ENCODE measurements at regions not wholly inside any gene's neighbourhood (a gene's known extent, or its start where the extent isn't known, plus 50 kb on each side); places are given as distances from the start of the nearest gene placed in this dataset.

GRCh38 chr22:47842119-47842518 is 1079.7 kb downstream of the TBC1D22A start:
- DNase-seq: no peak

GRCh38 chr22:47841156-47841555 is 1078.7 kb downstream of the TBC1D22A start:
- no peak for DNase-seq

GRCh38 chr22:47839595-47840227 is 1077.3 kb downstream of the TBC1D22A start:
- DNase-seq: no peak

DNA sequence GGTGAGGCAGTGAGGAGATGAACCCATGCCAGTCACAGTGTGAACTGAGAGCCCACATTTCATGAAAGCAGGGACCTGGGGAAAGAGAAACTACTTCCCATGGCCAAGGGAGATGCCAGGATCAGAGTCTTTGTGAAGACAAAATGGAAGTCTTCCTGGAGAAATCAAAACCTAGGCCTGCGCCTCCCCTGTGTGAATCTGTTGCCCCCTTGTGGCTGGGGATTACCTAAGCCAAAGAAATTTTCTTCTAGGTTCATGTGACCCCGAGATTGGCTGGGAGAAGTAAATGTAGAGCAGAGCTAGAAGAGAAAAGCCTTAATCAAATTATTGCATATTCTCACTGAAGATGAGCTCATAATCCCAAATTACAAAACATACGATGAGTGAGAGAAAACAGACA is 1075.3 kb downstream of the TBC1D22A start:
- no peak for DNase-seq

DNA sequence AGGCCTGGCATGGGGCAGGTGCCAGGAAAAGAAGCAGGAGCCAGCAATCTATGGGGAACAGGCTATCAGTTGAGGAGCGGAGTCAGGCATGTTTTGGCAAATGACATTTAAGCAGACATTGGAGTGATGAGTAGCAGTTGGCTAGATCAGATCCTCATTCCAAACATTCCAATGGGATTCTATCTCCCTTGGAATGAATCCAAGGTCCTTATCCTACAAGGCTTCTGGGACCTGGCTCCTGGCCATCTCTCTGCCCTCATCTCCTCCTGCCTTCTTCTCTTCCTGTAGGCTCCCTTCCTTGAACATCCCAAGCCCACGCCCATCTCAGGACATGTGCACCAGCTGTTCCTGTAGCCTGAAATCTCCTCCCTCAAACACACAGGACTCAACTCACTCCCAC is 1074.5 kb downstream of the TBC1D22A start:
- DNase-seq: no peak

DNA sequence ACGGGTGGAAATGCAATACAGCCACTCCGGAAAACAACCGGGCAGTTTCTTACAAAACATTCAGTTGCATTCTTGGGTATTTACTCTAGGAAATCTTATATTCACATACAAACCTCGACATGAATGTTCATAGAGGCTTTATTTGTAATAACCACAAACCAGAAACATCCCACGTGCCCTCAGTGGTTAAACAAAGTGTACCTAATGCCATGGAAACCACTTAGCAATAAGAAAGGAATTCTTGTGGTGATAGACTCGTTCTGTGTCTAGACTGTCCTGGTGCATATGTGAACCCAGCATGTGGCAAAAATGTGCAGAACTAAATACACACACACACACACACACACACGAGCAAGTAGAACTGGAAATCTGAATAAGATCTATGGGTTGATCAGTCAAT is 1073.3 kb downstream of the TBC1D22A start:
- DNase-seq: no peak

- DNase-seq: no peak
These were observed 1063.6 kb downstream of the TBC1D22A start for GRCh38 chr22:47826016-47826415.

- DNase-seq: no peak
These were observed 1060.0 kb downstream of the TBC1D22A start for GRCh38 chr22:47822422-47822821.

DNA sequence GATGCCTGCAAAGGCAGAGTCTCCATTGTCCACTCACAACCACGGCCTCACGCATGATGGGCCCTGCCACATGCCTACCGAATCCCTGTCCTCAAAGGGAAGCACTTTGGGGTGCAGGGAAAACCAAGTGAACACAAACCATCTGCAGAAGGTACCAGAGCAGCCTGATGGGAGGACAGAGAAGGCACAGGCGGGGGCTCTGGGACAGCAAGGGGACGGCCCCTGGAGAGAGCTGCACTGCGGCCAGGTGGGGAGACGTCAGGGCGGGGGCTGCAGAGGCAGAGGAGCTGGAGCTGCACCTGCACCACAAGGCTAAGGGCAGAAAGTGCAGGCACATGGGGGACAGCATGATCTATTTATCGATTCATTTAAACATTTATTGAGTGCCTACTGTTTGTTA is 1056.0 kb downstream of the TBC1D22A start:
- no peak for DNase-seq

GRCh38 chr22:47817380-47817779 is 1054.9 kb downstream of the TBC1D22A start:
- DNase-seq: no peak

DNA sequence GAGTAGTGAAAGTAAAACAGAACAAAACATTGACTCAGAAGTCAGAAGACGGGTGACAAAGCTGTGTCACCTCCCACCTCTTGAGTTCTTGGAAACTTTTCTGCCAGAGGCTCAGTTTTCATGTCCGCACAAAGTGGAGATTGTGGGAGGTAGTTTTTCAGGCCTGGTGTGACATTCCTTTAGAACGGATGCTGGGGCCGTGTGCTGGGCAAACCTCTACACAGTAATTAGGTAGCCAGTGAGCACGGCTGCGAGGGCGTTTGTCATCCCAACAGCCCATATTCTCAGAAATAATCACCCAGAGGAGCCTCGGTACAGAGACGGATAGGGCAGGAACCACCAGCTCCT is 1054.4 kb downstream of the TBC1D22A start:
- no peak for DNase-seq

DNA sequence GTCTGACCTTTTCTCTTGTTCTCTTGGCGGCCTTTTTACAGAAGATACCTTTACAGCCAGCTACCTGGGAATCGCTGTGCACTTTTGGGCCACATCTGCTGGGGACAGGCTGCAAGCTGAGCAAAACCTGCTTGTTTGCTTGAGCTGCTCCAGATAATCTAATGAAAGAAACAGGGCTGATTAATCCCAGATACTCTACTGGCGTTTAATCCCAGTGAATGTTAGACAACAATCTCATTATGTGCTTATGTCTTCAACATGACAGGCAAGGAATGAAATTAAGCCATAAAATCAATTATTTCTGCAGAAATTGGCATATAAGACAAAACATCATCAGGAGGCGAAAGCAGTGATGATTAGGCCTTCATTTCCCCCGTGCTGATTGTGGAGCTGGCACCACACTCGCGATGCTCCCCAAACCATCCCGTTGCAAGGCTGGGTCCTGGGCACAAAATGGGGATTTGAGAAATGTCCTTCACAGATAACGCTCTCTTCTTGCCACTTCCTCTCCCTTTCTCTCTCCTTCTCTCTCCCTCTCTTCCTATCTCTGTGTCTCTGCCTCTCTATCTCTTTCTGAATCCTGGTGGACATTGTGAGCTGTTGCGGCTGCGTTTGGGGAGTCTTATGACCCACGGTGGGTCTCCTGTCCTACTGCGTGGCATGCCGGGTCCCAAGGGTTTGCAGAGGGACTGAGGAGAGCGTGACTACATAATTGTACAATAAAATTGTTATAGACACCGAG is 1053.8 kb downstream of the TBC1D22A start:
- no peak for DNase-seq

DNA sequence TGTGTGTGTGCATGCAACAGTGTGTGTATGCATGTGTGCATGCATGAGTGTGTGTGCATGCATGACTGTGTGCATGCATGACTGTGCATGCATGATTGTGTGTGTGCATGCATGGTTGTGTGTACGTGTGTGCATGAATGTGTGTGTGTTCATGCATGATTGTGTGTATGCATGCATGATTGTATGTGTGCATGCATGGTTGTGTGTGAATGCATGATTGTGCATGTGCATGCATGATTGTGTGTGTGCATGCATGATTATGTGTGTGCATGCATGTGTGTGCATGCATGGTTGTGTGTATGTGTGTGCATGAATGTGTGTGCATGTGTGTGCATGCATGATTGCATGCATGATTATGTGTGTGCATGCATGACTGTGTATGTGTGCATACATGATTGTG is 1052.0 kb downstream of the TBC1D22A start:
- no peak for DNase-seq

DNA sequence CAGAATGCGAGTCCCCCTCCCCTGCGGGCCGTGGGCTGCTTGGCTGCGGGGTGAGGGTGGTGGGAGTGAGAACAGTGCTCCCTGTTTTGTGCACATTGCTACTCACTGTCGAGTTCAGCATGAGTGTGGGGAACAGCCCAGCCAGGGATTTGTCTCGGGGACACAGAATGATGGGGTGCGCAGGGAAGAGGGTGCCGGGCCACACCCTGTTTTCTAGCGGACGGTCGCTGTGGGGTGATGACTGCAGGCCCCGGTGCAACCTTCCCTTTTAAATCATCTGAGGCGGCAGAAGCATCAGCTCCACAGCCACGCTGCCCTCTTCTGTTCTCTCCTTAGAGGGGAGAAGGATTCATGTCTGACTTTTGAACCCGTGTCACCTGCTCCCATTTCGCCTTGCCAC is 1051.2 kb downstream of the TBC1D22A start:
- no peak for DNase-seq

- no peak for DNase-seq
These were observed 1049.5 kb downstream of the TBC1D22A start for GRCh38 chr22:47811971-47812370.

- DNase-seq: no peak
These were observed 1048.4 kb downstream of the TBC1D22A start for GRCh38 chr22:47810505-47811500.

DNA sequence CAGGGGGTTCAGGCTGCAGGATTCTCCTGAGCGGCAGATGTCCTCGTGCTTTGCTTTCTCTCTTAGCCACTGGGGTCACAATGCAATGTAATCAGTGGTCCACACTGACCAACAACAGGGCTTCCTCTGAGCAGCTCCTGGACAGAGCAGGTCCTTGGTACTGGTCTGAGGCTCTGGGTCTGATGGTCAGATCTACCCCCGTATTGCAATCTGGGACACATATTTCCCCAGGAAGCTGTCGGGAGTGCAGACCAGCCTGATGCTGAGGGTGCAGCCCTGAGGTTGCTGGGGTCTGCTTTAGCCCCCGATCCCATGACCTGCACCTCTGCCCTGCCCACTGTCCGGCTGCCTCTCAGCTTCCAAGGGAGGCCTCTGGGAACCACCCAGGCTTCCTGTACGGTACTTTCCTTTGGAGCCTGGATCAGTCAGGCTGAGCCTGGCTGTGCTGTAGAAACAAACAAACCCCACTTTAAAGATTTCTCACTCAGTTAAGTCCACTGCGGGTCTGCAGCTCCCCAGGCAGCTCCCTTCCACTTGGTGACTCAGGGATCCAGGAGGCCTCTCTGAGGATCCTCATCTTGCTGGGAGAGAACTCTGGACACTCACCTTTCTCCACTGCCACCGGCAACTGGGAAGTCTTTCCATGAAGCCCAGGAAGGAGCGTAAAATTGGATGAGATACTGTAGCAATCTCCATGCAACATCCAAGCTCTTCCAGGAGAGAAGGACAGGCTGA is 1046.6 kb downstream of the TBC1D22A start:
- no peak for DNase-seq

- no peak for DNase-seq
These were observed 1045.8 kb downstream of the TBC1D22A start for GRCh38 chr22:47808236-47808635.

GRCh38 chr22:47807506-47807905 is 1045.1 kb downstream of the TBC1D22A start:
- no peak for DNase-seq

DNA sequence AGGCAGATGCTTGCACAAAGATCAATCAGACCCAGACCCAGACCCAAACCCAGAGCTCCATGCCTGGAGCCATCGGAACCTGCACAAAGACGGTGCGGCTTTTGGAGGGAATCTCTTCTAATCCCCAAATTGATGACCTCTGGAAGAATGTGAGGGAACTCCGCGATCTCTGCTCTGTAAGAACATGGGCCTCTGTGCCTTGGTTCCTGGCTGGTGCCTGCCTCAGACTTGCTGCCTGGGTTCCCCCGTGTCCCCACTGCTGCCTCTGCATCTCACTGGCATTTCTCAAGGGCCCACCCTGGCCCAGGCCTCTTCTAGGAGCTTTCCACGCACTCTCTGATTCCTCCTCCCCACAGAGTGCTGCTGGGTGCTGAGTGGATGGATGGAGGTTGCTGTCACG is 1044.4 kb downstream of the TBC1D22A start:
- DNase-seq: no peak

DNA sequence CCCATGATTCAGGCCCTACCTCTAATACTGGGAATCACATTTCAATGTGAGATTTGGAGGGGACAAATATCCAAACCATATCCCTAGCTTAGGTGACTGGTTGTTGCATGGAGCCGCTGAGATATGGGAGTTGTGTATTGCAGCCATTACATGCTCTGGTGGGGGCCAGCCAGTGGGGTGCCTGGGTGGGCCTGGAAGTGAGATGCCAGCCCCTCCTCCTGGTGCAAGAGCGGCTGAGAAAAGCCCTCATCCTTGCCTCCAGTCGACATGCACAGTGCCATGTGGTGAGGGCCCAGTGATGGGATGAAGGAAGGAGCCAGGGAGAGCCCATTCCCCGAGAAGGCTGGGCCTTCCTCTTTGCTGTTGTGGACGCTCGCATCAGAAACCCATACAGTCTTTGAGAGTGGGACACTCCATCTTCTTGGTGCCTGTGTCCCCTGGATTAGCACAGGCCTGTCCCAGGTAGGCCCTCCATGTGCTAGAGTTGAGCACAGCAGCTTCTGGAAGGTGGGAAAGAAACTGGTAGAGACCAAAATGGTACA is 1043.0 kb downstream of the TBC1D22A start:
- DNase-seq: no peak

- no peak for DNase-seq
These were observed 1041.8 kb downstream of the TBC1D22A start for GRCh38 chr22:47804281-47804680.

DNA sequence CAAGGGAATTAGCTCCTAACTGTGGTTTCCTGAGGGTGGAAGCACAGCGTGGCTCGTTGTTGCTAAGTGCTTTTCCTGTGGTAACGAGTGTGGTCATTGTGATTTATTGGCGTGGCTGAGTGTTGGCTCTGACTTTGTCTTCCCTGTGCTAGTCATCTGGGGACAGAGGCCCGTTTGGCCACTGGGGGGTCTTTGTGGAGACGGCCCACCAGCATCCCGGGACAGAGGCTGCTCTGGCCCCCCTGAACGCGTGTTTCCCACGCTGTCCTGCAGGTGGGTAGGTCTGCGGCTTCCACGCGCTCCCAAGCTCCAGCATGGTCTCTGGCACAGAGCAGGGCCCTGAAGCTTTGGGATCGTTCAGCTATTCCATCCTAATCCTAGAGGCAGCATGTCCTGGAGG is 1040.0 kb downstream of the TBC1D22A start:
- no peak for DNase-seq

Data from stimulated activated CD4-positive, alpha-beta T cell treated with anti-CD3 and anti-CD28 coated beads, Interleukin-4, amount 100 ng/mL, for 24 hours (primary cell).